ENCODE measurements at regions not wholly inside any gene's neighbourhood (a gene's known extent, or its start where the extent isn't known, plus 50 kb on each side); places are given as distances from the start of the nearest gene placed in this dataset.

DNA sequence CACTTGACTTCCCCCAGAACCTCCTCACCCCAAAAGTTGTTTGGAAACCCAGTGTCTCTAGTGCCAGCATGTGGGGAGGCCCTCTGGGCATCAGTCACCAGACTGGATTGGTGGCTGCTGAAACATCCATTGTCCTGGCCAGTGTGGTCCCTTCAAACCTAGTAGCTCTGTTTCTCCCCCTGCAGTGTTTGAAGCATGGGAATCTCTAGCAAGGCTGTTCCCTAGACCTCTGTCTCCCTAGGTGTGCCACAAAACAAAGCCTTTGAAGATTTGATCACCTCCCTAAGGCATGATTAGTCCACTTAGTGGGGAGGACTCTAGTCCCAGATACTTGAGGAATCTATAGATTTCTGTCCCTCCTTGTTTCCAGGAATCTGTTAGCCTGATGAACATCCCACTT, 60.3 kb downstream of the ARF6 start:
- no peak overlapping the region for H3K4me3 Mint-ChIP-seq
- no peak overlapping the region for H3K4me3 ChIP-seq (ENCODE audit: control insufficient read depth in 1 of 2, extremely low read depth in 1 of 2, low read length in 1 of 2)
- CTCF ChIA-PET, result no interaction called here
- H3K27me3 ChIP-seq (replicated peaks in 1 of 2; ENCODE audit: control insufficient read depth in 2 of 2, extremely low read depth in 1 of 2, insufficient read depth in 2 of 2, low read length in 1 of 2), result no peaks in the 10 kb centered on the region
- H3K4me1 Mint-ChIP-seq, result peaks cover 17 to 37% (median 34%) of the 10 kb centered on the region in 3 donors
- no peaks in the 10 kb centered on the region for H3K9me3 Mint-ChIP-seq
- H3K27me3 Mint-ChIP-seq, result no peaks in the 10 kb centered on the region
- H3K36me3 Mint-ChIP-seq, result no peaks in the 10 kb centered on the region
- ATAC-seq (replicated peaks in 1 of 4) (no peak), DNase-seq (no peak)
- POLR2A ChIA-PET, result interaction anchor here in 1 of 2 donors (0.6 kb wide), 1 partner anchor 44 kb away, joined by 11 read pairs; no protein-coding TSS in a partner anchor
- no peaks in the 10 kb centered on the region for H3K9me3 ChIP-seq
- no peak overlapping the region for H3K27ac Mint-ChIP-seq
- peaks cover 0 to 5% of the 10 kb centered on the region in 2 experiments for H3K4me1 ChIP-seq (ENCODE audit: control insufficient read depth in 1 of 2, extremely low read depth in 1 of 2, insufficient read depth in 2 of 2, low read length in 2 of 2)
- H3K27ac ChIP-seq (ENCODE audit: low read length), result no peak overlapping the region
- no peaks in the 10 kb centered on the region for H3K36me3 ChIP-seq (ENCODE audit: control insufficient read depth in 2 of 2, extremely low read depth in 1 of 2, insufficient read depth in 1 of 2, low read length in 1 of 2)

DNA sequence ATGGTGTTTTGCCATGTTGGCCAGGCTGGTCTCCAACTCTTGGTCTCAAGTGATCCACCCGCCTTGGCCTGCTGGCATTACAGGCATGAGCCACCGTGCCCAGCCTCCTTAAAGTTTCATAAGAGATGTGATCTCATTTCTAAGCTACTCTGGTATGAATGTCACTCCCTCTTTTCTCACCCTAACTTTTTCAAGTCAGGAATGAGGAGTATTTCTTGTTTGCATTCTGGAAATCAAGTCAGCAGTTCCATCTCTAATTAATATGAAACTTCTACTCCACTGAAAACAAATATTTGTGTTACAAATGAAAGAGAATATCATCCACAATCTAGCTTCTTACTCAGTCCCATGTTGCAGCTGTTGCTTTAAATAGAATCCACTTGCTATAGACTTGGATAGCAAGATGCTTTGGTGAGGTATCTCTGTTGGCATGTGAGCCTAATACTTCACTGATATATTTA, 61.3 kb downstream of the ARF6 start:
- H3K27me3 ChIP-seq (replicated peaks in 1 of 2; ENCODE audit: control insufficient read depth in 2 of 2, extremely low read depth in 1 of 2, insufficient read depth in 2 of 2, low read length in 1 of 2), result no peaks in the 10 kb centered on the region
- no peaks in the 10 kb centered on the region for H3K9me3 Mint-ChIP-seq
- no peaks in the 10 kb centered on the region for H3K27me3 Mint-ChIP-seq
- ChIA-PET CTCF (no interaction called here), POLR2A (no interaction called here)
- no peak overlapping the region for H3K4me3 ChIP-seq (ENCODE audit: control insufficient read depth in 1 of 2, extremely low read depth in 1 of 2, low read length in 1 of 2)
- H3K4me3 Mint-ChIP-seq, result no peak overlapping the region
- WGBS (ENCODE audit: insufficient coverage), result no CpG with 5 or more reads among the region's 2 CpGs
- no peak for DNase-seq
- H3K36me3 ChIP-seq (ENCODE audit: control insufficient read depth in 2 of 2, extremely low read depth in 1 of 2, insufficient read depth in 1 of 2, low read length in 1 of 2), result no peaks in the 10 kb centered on the region
- H3K36me3 Mint-ChIP-seq, result no peaks in the 10 kb centered on the region
- peaks cover 0 to 5% of the 10 kb centered on the region in 2 experiments for H3K4me1 ChIP-seq (ENCODE audit: control insufficient read depth in 1 of 2, extremely low read depth in 1 of 2, insufficient read depth in 2 of 2, low read length in 2 of 2)
- no peak for ATAC-seq (replicated peaks in 1 of 4)
- H3K9me3 ChIP-seq, result no peaks in the 10 kb centered on the region
- no peak overlapping the region for H3K27ac Mint-ChIP-seq
- peaks cover 16 to 32% (median 25%) of the 10 kb centered on the region in 3 donors for H3K4me1 Mint-ChIP-seq
- no peak overlapping the region for H3K27ac ChIP-seq (ENCODE audit: low read length)

DNA sequence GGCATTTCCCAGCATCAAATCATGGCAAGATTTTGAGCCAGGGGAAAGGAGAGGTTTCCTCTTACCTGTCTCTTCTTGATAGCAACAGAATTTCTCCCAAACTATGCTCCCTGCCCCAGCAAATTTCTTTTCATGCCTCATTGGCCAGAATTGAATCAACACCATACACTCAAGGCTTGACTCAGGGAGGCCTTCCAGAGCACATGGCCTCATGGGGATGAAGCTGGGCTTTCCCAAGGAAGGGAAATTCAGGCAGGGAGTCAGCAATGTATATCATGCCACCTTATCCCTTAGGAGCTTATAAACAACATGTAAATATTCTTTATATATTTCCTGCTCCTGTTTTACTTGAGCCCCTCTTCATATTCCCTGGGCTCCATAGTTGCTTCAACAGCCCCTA, 62.1 kb downstream of the ARF6 start:
- no peaks in the 10 kb centered on the region for H3K9me3 ChIP-seq
- peaks cover 2 to 5% of the 10 kb centered on the region in 2 experiments for H3K4me1 ChIP-seq (ENCODE audit: control insufficient read depth in 1 of 2, extremely low read depth in 1 of 2, insufficient read depth in 2 of 2, low read length in 2 of 2)
- H3K36me3 ChIP-seq (ENCODE audit: control insufficient read depth in 2 of 2, extremely low read depth in 1 of 2, insufficient read depth in 1 of 2, low read length in 1 of 2), result no peaks in the 10 kb centered on the region
- ATAC-seq (replicated peaks in 1 of 4), result no peak
- no peak overlapping the region for H3K4me3 ChIP-seq (ENCODE audit: control insufficient read depth in 1 of 2, extremely low read depth in 1 of 2, low read length in 1 of 2)
- H3K27ac Mint-ChIP-seq, result no peak overlapping the region
- H3K27ac ChIP-seq (ENCODE audit: low read length), result no peak overlapping the region
- POLR2A ChIA-PET, result no interaction called here
- DNase-seq, result no peak
- H3K4me1 Mint-ChIP-seq, result peaks cover 24 to 37% (median 30%) of the 10 kb centered on the region in 3 donors
- H3K36me3 Mint-ChIP-seq, result no peaks in the 10 kb centered on the region
- no peaks in the 10 kb centered on the region for H3K9me3 Mint-ChIP-seq
- no peaks in the 10 kb centered on the region for H3K27me3 ChIP-seq (replicated peaks in 1 of 2; ENCODE audit: control insufficient read depth in 2 of 2, extremely low read depth in 1 of 2, insufficient read depth in 2 of 2, low read length in 1 of 2)
- H3K27me3 Mint-ChIP-seq, result no peaks in the 10 kb centered on the region
- no peak overlapping the region for H3K4me3 Mint-ChIP-seq
- CTCF ChIA-PET, result no interaction called here

DNA sequence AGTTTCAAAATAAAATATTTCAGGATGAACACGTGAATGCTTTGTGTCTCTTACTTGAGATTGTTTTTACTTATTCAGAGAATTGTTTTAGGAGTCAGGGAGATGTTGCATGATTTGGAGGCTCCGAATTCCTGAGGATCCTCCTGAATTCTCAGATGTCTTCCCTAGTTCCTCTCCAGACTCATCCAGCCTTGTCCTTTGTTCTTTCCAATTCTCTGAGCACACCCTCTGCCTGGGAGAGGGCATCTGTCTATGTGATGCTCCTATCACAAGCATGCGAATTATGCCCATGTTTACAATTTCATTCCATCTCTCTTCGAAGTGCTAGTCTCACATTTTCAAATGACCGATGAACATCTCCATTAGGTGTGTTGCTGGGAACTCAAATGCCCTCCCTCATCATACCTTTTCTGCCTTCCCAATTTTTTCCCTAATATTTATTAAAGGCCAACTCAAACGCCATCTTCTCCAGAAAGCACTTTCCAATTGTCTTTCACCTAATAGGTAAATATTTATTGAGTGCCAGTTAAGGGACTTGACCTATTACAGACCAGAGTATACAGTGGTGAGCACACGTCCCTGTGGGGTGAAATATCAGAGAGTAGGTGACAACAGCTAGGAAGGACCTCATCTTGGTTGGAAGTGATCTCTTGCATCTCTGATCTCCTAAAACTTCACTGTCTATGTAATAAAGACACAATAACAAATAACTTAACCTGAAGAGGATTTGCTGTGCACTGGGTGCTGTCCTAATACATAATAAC, 64.4 kb downstream of the ARF6 start:
- Mint-ChIP-seq H3K27me3 (no peaks in the 10 kb centered on the region), H3K4me3 (no peak overlapping the region), H3K4me1 (peaks cover 21 to 29% (median 25%) of the 10 kb centered on the region in 3 donors), H3K36me3 (no peaks in the 10 kb centered on the region), H3K27ac (no peak overlapping the region), H3K9me3 (no peaks in the 10 kb centered on the region)
- ATAC-seq (replicated peaks in 1 of 4) (no peak), DNase-seq (no peak)
- H3K27ac ChIP-seq (ENCODE audit: low read length), result no peak overlapping the region
- CTCF ChIA-PET, result interaction anchor here (0.6 kb wide), 2 partner anchors 47 to 90 kb away, joined by 3 read pairs; no protein-coding TSS in a partner anchor
- no peaks in the 10 kb centered on the region for H3K9me3 ChIP-seq
- no peak overlapping the region for H3K4me3 ChIP-seq (ENCODE audit: control insufficient read depth in 1 of 2, extremely low read depth in 1 of 2, low read length in 1 of 2)
- no peaks in the 10 kb centered on the region for H3K27me3 ChIP-seq (replicated peaks in 1 of 2; ENCODE audit: control insufficient read depth in 2 of 2, extremely low read depth in 1 of 2, insufficient read depth in 2 of 2, low read length in 1 of 2)
- H3K36me3 ChIP-seq (ENCODE audit: control insufficient read depth in 2 of 2, extremely low read depth in 1 of 2, insufficient read depth in 1 of 2, low read length in 1 of 2), result no peaks in the 10 kb centered on the region
- peaks cover 5% of the 10 kb centered on the region in 2 experiments for H3K4me1 ChIP-seq (ENCODE audit: control insufficient read depth in 1 of 2, extremely low read depth in 1 of 2, insufficient read depth in 2 of 2, low read length in 2 of 2)
- POLR2A ChIA-PET, result interaction anchor here in 1 of 2 donors (0.5 to 0.9 kb wide), 2 partner anchors 12 to 47 kb away, joined by 3 to 4 read pairs; no protein-coding TSS in a partner anchor
- WGBS (ENCODE audit: insufficient coverage), result 100% methylated on average over 2 of the region's 7 CpGs

DNA sequence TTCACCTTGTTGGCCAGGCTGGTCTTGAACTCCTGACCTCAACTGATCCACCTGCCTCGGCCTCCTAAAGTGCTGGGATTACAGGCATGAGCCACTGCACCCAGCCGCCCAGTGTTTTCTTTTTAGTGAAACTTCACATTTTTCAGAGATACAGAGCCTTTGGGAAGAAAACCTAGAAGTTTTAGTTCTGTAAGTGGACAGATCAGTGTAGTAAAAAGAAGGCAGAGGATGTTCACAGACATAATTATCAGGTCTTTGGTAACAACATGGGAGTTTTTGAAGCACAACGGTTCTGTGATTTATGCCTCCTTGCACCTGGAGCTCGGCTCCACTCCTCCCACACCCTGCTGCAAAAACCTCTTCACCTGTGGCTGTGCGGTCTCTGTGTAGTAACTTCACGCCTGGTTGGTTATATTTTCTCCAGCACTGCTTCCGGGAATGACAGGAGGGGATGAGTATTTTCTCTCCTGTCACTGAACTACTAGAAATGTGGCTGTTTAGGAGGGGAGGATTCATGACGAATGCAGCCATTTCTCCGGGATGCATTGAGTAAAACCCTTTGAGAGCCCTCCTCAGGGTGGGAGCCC, 67.0 kb downstream of the ARF6 start:
- Mint-ChIP-seq H3K27me3 (no peaks in the 10 kb centered on the region), H3K4me3 (peak overlapping the region in 1 of 3 donors; percentile 57), H3K4me1 (peaks cover 23 to 32% (median 30%) of the 10 kb centered on the region in 3 donors), H3K36me3 (no peaks in the 10 kb centered on the region), H3K9me3 (no peaks in the 10 kb centered on the region), H3K27ac (peak overlapping the region; percentile 73 to 89)
- POLR2A ChIA-PET, result interaction anchor here (0.5 to 0.7 kb wide), 2 partner anchors 12 to 68 kb away, joined by 3 to 7 read pairs; no protein-coding TSS in a partner anchor
- Histone ChIP-seq H3K27me3 (replicated peaks in 1 of 2; ENCODE audit: control insufficient read depth in 2 of 2, extremely low read depth in 1 of 2, insufficient read depth in 2 of 2, low read length in 1 of 2) (no peaks in the 10 kb centered on the region), H3K27ac (ENCODE audit: low read length) (no peak overlapping the region), H3K9me3 (no peaks in the 10 kb centered on the region), H3K4me1 (ENCODE audit: control insufficient read depth in 1 of 2, extremely low read depth in 1 of 2, insufficient read depth in 2 of 2, low read length in 2 of 2) (peaks cover 5% of the 10 kb centered on the region in 2 experiments), H3K4me3 (ENCODE audit: control insufficient read depth in 1 of 2, extremely low read depth in 1 of 2, low read length in 1 of 2) (no peak overlapping the region), H3K36me3 (ENCODE audit: control insufficient read depth in 2 of 2, extremely low read depth in 1 of 2, insufficient read depth in 1 of 2, low read length in 1 of 2) (no peaks in the 10 kb centered on the region)
- CTCF ChIA-PET, result no interaction called here
- ATAC-seq (replicated peaks in 1 of 4) (peak; percentile 58 to 91 (median 82)), DNase-seq (peak in 13 of 35 experiments; percentile 5 to 48 (median 29))
- no CpG with 5 or more reads among the region's 9 CpGs for WGBS (ENCODE audit: insufficient coverage)

DNA sequence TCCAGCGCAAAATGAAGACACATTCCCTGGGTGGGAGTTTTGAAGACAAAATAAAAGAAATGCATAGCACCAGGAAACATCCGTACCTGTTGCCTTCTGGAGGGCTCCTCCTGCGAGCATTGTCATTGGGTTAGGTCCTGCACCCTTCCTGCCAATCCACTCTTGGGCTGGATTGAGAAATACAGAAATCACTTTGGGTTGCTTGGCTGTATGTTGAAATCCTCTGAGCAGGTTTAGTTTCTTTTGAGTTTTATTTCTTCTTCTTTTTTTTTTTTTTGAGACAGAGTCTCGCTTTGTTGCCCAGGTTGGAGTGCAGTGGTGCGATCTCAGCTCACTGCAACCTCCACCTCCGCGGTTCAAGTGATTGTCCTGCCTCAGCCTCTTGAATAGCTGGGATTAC, 67.6 kb downstream of the ARF6 start:
- peak in 3 of 4 experiments; percentile 24 to 39 (median 27) for ATAC-seq (replicated peaks in 1 of 4)
- no peaks in the 10 kb centered on the region for H3K9me3 Mint-ChIP-seq
- Histone ChIP-seq H3K27me3 (replicated peaks in 1 of 2; ENCODE audit: control insufficient read depth in 2 of 2, extremely low read depth in 1 of 2, insufficient read depth in 2 of 2, low read length in 1 of 2) (no peaks in the 10 kb centered on the region), H3K36me3 (ENCODE audit: control insufficient read depth in 2 of 2, extremely low read depth in 1 of 2, insufficient read depth in 1 of 2, low read length in 1 of 2) (no peaks in the 10 kb centered on the region), H3K4me3 (ENCODE audit: control insufficient read depth in 1 of 2, extremely low read depth in 1 of 2, low read length in 1 of 2) (no peak overlapping the region), H3K27ac (ENCODE audit: low read length) (no peak overlapping the region), H3K4me1 (ENCODE audit: control insufficient read depth in 1 of 2, extremely low read depth in 1 of 2, insufficient read depth in 2 of 2, low read length in 2 of 2) (peaks cover 5% of the 10 kb centered on the region in 2 experiments), H3K9me3 (no peaks in the 10 kb centered on the region)
- CTCF ChIA-PET, result no interaction called here
- peaks cover 23 to 32% (median 30%) of the 10 kb centered on the region in 3 donors for H3K4me1 Mint-ChIP-seq
- H3K4me3 Mint-ChIP-seq, result peak overlapping the region in 1 of 3 donors; percentile 57
- POLR2A ChIA-PET, result interaction anchor here (0.5 to 0.7 kb wide), 2 partner anchors 11 to 68 kb away, joined by 3 to 7 read pairs; no protein-coding TSS in a partner anchor
- no peak for DNase-seq
- H3K36me3 Mint-ChIP-seq, result no peaks in the 10 kb centered on the region
- WGBS (ENCODE audit: insufficient coverage), result 94% methylated on average over 3 of the region's 7 CpGs
- no peaks in the 10 kb centered on the region for H3K27me3 Mint-ChIP-seq
- H3K27ac Mint-ChIP-seq, result peak overlapping the region in 1 of 2 donors; percentile 89
